Prostate gland (tissue), 2 donors: ENCODE measurements at regions not wholly inside any gene's neighbourhood (a gene's known extent, or its start where the extent isn't known, plus 50 kb on each side); places are given as distances from the start of the nearest gene placed in this dataset.

ENCODE experiments used
- DNase-seq: peaks from one replicate; pipeline ENCODE4 v3.0.0-alpha.2; 2019; ENCODE audit warnings: low spot score
- H3K27ac ChIP-seq, 2 donors: fragments of 200-600 bp; sonication (generic); 2 replicates each; pipeline ENCODE4 v1.5.1; 2017 to 2019
- H3K27me3 ChIP-seq: fragments of 200-600 bp; sonication (generic); replicated peaks from 2 replicates; pipeline ENCODE4 v1.5.1; 2019; ENCODE audit not compliant: insufficient read depth
- H3K36me3 ChIP-seq, 2 donors: fragments of 200-600 bp; sonication (generic); 1 replicate in 1 of 2; 2 replicates in 1 of 2; pipeline versions ENCODE4 v1.5.1 to v1.8.1; 2017 to 2019
- H3K4me1 ChIP-seq: fragments of 200-600 bp; sonication (generic); replicated peaks from 2 replicates; pipeline ENCODE4 v1.5.1; 2019
- H3K4me3 ChIP-seq, 2 donors: fragments of 200-600 bp; sonication (generic); 2 replicates each; pipeline ENCODE4 v1.5.1; 2017 to 2019
- H3K9me3 ChIP-seq: fragments of 200-600 bp; sonication (generic); 2 replicates; pipeline ENCODE4 v1.5.1; 2017
- POLR2A ChIP-seq: fragments of 450-650 bp; IDR thresholded peaks from one replicate; pipeline ENCODE4 v1.6.1; 2016; ENCODE audit warnings: antibody characterized with exemption, mild to moderate bottlenecking
- POLR2AphosphoS5 ChIP-seq: sonication (generic); formaldehyde crosslinking; IDR thresholded peaks from one replicate; pipeline ENCODE4 v1.6.1; 2017; ENCODE audit warnings: antibody characterized with exemption
- WGBS: methylation state at CpG from one replicate; pipeline ENCODE4 v1.1.5; 2018; 5-methylcytosine and 5-hydroxymethylcytosine counted together
- intact Hi-C: fragments of 100-400 bp; cut with DNase I; formaldehyde crosslinking; loops from one replicate; pipeline ENCODE4 v1.14.2; 2022
- TF ChIP-seq, protein P1 (sequence below), 4 experiments: fragments of 200-600 bp in 2 of 4; fragments of 450-650 bp in 2 of 4; sonication (generic) in 2 of 4; IDR thresholded peaks; 1 replicate in 3 of 4; 2 replicates in 1 of 4; pipeline ENCODE4 v1.5.1; 2016 to 2019; ENCODE audit warnings: antibody characterized with exemption in 4 of 4, mild to moderate bottlenecking in 2 of 4, moderate library complexity in 2 of 4

DNA sequence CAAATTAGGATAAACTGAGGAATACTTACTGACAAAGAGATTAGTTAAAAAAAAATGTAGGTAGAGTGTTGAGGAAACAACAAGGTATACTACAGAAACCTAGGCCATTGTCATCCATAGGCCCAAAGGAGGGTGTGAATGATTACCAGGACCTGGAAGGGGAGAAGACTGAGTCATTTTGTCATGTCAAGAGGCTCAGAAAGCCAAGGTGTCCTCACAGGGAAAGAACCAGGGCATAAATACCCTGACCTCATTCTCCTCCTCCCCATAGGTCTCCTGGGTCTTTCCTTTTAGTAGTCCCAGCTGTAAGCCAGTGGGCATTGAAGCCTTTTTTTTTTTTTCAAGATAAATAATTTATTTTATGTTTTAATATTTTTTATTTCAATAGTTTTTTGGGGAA lies 582.1 kb upstream of the JAG1 start:
- H3K4me1 ChIP-seq, result no peaks in the 10 kb centered on the region
- H3K27ac ChIP-seq, result no peak overlapping the region
- no peaks in the 10 kb centered on the region for H3K36me3 ChIP-seq
- no peak for DNase-seq
- TF ChIP-seq POLR2A, result no peak
- TF ChIP-seq, protein P1, sequence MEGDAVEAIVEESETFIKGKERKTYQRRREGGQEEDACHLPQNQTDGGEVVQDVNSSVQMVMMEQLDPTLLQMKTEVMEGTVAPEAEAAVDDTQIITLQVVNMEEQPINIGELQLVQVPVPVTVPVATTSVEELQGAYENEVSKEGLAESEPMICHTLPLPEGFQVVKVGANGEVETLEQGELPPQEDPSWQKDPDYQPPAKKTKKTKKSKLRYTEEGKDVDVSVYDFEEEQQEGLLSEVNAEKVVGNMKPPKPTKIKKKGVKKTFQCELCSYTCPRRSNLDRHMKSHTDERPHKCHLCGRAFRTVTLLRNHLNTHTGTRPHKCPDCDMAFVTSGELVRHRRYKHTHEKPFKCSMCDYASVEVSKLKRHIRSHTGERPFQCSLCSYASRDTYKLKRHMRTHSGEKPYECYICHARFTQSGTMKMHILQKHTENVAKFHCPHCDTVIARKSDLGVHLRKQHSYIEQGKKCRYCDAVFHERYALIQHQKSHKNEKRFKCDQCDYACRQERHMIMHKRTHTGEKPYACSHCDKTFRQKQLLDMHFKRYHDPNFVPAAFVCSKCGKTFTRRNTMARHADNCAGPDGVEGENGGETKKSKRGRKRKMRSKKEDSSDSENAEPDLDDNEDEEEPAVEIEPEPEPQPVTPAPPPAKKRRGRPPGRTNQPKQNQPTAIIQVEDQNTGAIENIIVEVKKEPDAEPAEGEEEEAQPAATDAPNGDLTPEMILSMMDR (IDR thresholded peaks at IDR 0.05), result no peak
- no peak for TF ChIP-seq POLR2AphosphoS5
- H3K9me3 ChIP-seq, result no peaks in the 10 kb centered on the region
- H3K4me3 ChIP-seq, result no peak overlapping the region
- intact Hi-C loops, result no loop called here
- no peaks in the 10 kb centered on the region for H3K27me3 ChIP-seq

DNA sequence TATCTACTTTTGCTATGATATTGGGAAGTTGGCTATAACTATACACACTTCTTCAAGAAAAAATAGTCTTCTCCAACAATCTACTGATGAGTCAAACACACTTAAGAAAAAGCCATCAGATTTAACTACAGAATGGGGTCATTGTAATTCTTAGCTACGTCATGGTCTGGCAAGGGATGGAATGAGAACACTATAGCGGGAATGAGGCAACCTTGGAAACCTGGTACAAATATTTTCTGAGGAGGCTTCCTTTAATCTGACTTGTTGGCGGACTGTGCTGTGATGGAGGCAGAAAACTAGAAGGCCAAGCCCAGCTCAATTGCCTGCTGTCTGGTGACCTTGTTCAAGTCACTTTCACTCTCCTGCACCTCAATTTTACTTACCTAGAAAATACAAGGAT lies 586.8 kb upstream of the JAG1 start:
- DNase-seq, result no peak
- H3K27ac ChIP-seq, result no peak overlapping the region
- no peaks in the 10 kb centered on the region for H3K27me3 ChIP-seq
- no peaks in the 10 kb centered on the region for H3K4me1 ChIP-seq
- no peaks in the 10 kb centered on the region for H3K9me3 ChIP-seq
- H3K4me3 ChIP-seq, result no peak overlapping the region
- TF ChIP-seq, protein P1 (IDR thresholded peaks at IDR 0.05), result no peak
- TF ChIP-seq POLR2AphosphoS5 (no peak), POLR2A (no peak)
- intact Hi-C loops, result no loop called here
- whole genome bisulfite sequencing, result 94% methylated on average over 3 of the region's 3 CpGs
- no peaks in the 10 kb centered on the region for H3K36me3 ChIP-seq

DNA sequence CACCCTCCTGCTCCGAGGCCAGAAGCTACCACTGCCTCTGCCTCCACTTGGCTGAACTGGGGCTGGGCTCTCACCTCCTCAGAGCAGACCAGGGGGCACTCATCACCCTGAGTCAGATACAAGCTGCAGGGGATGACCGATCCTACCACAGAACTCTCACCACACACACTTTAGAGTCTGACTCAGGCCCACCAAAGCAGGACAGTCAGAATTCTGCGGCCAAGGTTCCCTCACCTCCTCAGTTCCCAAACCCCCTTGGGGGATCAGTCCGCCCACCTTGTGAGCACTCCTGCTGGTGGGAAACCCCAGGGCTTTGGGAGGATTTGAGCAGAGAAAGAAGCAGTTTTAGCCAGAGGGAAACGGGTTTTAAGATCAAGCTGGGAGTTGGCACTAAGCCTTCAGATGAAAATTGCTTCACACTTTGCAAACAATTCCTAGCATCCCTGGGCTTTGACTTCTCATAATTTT lies 587.8 kb upstream of the JAG1 start:
- WGBS, result 62% methylated on average over 5 of the region's 5 CpGs

DNA sequence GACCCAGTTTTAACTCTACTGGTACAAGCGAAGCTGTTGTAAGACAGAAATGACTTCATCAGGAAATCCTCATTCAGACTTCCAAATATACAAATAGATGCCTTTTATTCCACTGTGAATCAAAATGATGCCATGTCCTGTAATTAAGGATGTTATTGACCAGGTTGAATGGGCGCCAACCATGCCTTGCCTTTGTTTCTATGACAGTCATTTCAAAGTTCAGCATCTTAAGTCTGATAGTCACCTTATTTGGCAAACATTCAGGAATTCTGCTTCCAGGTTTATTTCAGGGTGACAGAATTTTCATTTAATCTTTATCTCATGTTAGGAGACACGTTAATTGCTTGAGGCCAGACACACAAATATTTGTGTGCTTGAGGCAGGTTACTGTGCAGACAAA lies 592.8 kb upstream of the JAG1 start:
- Histone ChIP-seq H3K27ac (no peak overlapping the region), H3K9me3 (no peaks in the 10 kb centered on the region), H3K4me3 (no peak overlapping the region), H3K36me3 (no peaks in the 10 kb centered on the region), H3K27me3 (no peaks in the 10 kb centered on the region), H3K4me1 (no peaks in the 10 kb centered on the region)
- DNase-seq, result no peak
- TF ChIP-seq POLR2A (no peak), POLR2AphosphoS5 (no peak)
- TF ChIP-seq, protein P1 (IDR thresholded peaks at IDR 0.05), result no peak
- 68% methylated on average over 3 of the region's 3 CpGs for WGBS
- intact Hi-C loops, result no loop called here

More for the DNA sequence above, 587.8 kb upstream of the JAG1 start:
- intact Hi-C loops, result no loop called here
- H3K36me3 ChIP-seq, result no peaks in the 10 kb centered on the region
- H3K27ac ChIP-seq, result no peak overlapping the region
- DNase-seq, result no peak
- no peak for TF ChIP-seq POLR2A
- TF ChIP-seq, protein P1 (IDR thresholded peaks at IDR 0.05), result no peak
- no peak for TF ChIP-seq POLR2AphosphoS5
- H3K27me3 ChIP-seq, result no peaks in the 10 kb centered on the region
- no peaks in the 10 kb centered on the region for H3K9me3 ChIP-seq
- H3K4me1 ChIP-seq, result no peaks in the 10 kb centered on the region
- H3K4me3 ChIP-seq, result no peak overlapping the region

DNA sequence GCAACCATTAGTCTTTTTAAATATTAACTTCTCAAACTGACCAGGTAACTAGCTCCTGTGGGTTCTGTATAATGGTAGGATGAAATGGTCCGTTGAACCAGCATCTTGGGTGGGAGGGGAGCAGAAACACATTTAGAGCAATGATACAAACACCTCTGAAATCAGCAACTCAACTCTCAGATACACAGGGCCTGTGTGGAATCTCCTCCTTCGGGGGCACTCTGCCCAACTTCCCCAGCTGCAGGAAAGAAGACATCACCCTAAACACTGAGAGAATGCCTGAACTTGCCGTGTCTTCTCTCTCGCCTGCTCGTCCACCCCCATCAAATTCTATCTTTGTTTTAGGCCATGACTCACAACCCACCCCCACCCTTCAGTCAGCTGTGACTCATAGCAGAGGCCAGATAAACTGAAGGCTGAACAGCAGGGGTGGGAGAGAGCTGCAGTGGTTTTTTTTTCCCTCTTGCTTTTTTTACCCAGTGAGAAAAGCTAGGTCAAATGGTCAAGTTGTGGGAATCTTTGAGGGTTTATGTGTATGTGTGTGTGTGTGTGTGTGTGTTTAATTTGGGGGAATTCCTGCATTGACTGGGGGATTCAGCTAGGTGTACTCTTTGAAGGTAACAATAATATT lies 593.4 kb upstream of the JAG1 start:
- DNase-seq, result no peak
- 25% methylated on average over 5 of the region's 5 CpGs for WGBS
- Histone ChIP-seq H3K9me3 (no peaks in the 10 kb centered on the region), H3K27me3 (no peaks in the 10 kb centered on the region), H3K4me3 (no peak overlapping the region), H3K36me3 (no peaks in the 10 kb centered on the region), H3K4me1 (no peaks in the 10 kb centered on the region), H3K27ac (no peak overlapping the region)
- TF ChIP-seq, protein P1 (IDR thresholded peaks at IDR 0.05), result no peak
- TF ChIP-seq POLR2A (no peak), POLR2AphosphoS5 (no peak)
- intact Hi-C loops, result no loop called here
